Heart left ventricle (tissue), 13 donors: ENCODE measurements at regions not wholly inside any gene's neighbourhood (a gene's known extent, or its start where the extent isn't known, plus 50 kb on each side); places are given as distances from the start of the nearest gene placed in this dataset.

Source experiments
- CTCF ChIP-seq, 12 donors: fragments of 200-600 bp; sonication (generic) in 4 of 12; IDR thresholded peaks; one replicate each; pipeline versions ENCODE4 v1.5.0 to v1.8.0; 2018 to 2022; ENCODE audit warnings: antibody characterized with exemption in 12 of 12, mild to moderate bottlenecking in 5 of 12
- POLR2A ChIP-seq, 2 donors: fragments of 450-650 bp; IDR thresholded peaks; one replicate each; pipeline ENCODE4 v1.6.1; 2017; ENCODE audit warnings: antibody characterized with exemption in 2 of 2, mild to moderate bottlenecking in 2 of 2, moderate library complexity in 2 of 2
- donor health status: ischemic (EF 13 %, LVEDD 7.1; RV severe dilation, severe dysfunction).
- donor health status: DM: no; HTN: yes; CAD: no.
- donor health status: DM: no; HTN: no; CAD: no.
- donor health status: ischemic (EF 25% LVEDD 6.9; RV normal size, moderate dysfunction).
- donor health status: ischemic (EF 25% LVEDD 5.7; RV mildly dilated, moderate dysfunction).
- donor health status: ischemic (EF 35%, LVEDD 5.7; RV mildly dilated, moderate dysfunction).
- donor health status: nonischemic (EF 11% LVEDD 7.7; RV severe dilation, severe dysfunction).
- donor health status: DM: yes; HTN: yes; CAD: no.
- donor health status: PGD.
- donor health status: ischemic (EF 29% LVEDD 5.4; RV normal size, mild dysfunction).
- donor health status: nonischemic (EF 23%, LVEDD 6.1; RV moderate dilation, normal function).

DNA sequence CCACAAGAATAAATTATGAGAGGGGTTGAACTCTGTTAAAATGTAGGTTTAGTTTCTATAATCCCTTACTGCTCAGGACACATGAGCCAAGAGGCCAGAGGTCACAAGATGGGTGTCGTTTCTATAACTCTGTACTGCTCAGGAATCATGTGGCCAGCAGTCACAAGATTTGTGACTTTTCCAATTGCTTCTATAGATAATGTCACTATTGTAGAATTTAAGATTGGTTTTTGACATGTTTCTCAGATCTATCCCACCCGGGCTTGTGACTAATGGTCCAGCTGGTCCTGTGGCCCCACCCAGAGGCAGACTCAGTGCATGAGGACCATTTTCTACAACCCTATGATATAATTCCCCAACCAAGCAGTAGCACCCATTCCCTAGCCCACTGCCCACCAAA lies 662.0 kb upstream of the KLF12 start:
- TF ChIP-seq CTCF (IDR thresholded peaks at IDR 0.05) (no peak), POLR2A (IDR thresholded peaks at IDR 0.05) (no peak)
